Osteocyte (in vitro differentiated cells): ENCODE measurements at regions not wholly inside any gene's neighbourhood (a gene's known extent, or its start where the extent isn't known, plus 50 kb on each side); places are given as distances from the start of the nearest gene placed in this dataset.

Experiments used
- DNase-seq: peaks from one replicate; pipeline ENCODE4 v3.0.0; 2021; ENCODE audit warnings: mixed read lengths; ENCODE audit not compliant: unreplicated experiment; ENCODE audit errors: extremely low spot score
- H3K27ac Mint-ChIP-seq: one replicate; pipeline ENCODE4 v1.8.0; 2021; ENCODE audit warnings: mild to moderate bottlenecking, mixed read lengths; ENCODE audit not compliant: unreplicated experiment
- H3K27me3 Mint-ChIP-seq: one replicate; pipeline ENCODE4 v1.8.0; 2021; ENCODE audit warnings: mixed read lengths; ENCODE audit not compliant: unreplicated experiment
- H3K36me3 Mint-ChIP-seq: one replicate; pipeline ENCODE4 v1.8.0; 2021; ENCODE audit warnings: mixed read lengths; ENCODE audit not compliant: unreplicated experiment
- H3K4me1 Mint-ChIP-seq: one replicate; pipeline ENCODE4 v1.8.0; 2021; ENCODE audit warnings: mixed read lengths; ENCODE audit not compliant: unreplicated experiment
- H3K4me3 Mint-ChIP-seq: one replicate; pipeline ENCODE4 v1.8.0; 2021; ENCODE audit warnings: mild to moderate bottlenecking, moderate library complexity, mixed read lengths; ENCODE audit not compliant: unreplicated experiment
- H3K9me3 Mint-ChIP-seq: one replicate; pipeline ENCODE4 v1.8.0; 2021; ENCODE audit warnings: mixed read lengths; ENCODE audit not compliant: unreplicated experiment
- TF ChIP-seq, protein P1 (sequence below): fragments of 200-600 bp; sonication (generic); IDR thresholded peaks from 2 replicates; pipeline ENCODE4 v1.5.0; 2021; ENCODE audit warnings: antibody characterized with exemption, mild to moderate bottlenecking, moderate library complexity

DNA sequence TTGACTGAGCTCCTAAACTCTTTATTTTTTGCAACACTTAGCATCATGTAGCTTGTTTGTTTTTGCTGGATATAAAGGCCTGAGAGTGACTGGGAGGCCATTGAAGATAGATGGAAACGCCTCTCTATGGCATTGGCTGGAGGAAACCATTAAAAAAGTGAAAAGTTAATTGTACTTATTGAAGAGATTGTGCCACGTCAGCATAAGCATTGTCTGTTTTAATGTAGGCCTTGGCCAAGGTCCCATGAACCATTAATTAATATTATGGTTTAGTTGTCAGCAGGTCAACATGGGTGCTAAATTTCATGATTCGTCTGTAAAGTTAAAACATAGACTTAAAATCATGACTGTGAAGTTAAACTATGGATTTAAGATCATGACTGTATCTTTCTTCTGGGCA lies 178.6 kb downstream of the GATA3 start:
- peaks cover 10% of the 10 kb centered on the region for H3K9me3 Mint-ChIP-seq
- H3K4me1 Mint-ChIP-seq = no peaks in the 10 kb centered on the region
- DNase-seq = no peak
- no peaks in the 10 kb centered on the region for H3K36me3 Mint-ChIP-seq
- no peaks in the 10 kb centered on the region for H3K27me3 Mint-ChIP-seq
- H3K4me3 Mint-ChIP-seq = no peak overlapping the region
- TF ChIP-seq, protein P1, sequence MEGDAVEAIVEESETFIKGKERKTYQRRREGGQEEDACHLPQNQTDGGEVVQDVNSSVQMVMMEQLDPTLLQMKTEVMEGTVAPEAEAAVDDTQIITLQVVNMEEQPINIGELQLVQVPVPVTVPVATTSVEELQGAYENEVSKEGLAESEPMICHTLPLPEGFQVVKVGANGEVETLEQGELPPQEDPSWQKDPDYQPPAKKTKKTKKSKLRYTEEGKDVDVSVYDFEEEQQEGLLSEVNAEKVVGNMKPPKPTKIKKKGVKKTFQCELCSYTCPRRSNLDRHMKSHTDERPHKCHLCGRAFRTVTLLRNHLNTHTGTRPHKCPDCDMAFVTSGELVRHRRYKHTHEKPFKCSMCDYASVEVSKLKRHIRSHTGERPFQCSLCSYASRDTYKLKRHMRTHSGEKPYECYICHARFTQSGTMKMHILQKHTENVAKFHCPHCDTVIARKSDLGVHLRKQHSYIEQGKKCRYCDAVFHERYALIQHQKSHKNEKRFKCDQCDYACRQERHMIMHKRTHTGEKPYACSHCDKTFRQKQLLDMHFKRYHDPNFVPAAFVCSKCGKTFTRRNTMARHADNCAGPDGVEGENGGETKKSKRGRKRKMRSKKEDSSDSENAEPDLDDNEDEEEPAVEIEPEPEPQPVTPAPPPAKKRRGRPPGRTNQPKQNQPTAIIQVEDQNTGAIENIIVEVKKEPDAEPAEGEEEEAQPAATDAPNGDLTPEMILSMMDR = no peak
- no peak overlapping the region for H3K27ac Mint-ChIP-seq

DNA sequence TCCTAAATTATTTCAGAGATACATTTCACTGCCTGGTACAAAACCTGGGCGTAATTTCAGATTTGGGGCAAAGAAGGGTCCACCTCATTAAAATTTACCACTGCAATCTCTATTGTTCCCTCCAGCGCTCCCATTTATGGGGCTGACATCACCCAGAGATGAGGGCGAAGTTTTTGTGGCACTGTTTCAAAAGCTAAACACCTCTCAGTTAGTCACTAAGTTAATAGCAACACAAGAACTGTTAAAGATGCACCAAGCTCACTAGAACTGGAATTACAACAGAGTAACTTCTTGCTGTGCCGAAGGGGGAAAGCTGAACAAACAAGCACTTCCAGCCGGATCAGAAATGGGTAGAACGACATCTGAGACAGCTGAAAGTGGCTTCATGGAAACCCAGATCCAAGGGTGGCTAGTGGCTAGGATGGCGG lies 179.4 kb downstream of the GATA3 start:
- no peak for DNase-seq
- Mint-ChIP-seq H3K27me3 (no peaks in the 10 kb centered on the region), H3K36me3 (no peaks in the 10 kb centered on the region), H3K4me1 (no peaks in the 10 kb centered on the region), H3K27ac (no peak overlapping the region), H3K4me3 (no peak overlapping the region), H3K9me3 (peaks cover 10% of the 10 kb centered on the region)
- TF ChIP-seq, protein P1 = no peak

DNA sequence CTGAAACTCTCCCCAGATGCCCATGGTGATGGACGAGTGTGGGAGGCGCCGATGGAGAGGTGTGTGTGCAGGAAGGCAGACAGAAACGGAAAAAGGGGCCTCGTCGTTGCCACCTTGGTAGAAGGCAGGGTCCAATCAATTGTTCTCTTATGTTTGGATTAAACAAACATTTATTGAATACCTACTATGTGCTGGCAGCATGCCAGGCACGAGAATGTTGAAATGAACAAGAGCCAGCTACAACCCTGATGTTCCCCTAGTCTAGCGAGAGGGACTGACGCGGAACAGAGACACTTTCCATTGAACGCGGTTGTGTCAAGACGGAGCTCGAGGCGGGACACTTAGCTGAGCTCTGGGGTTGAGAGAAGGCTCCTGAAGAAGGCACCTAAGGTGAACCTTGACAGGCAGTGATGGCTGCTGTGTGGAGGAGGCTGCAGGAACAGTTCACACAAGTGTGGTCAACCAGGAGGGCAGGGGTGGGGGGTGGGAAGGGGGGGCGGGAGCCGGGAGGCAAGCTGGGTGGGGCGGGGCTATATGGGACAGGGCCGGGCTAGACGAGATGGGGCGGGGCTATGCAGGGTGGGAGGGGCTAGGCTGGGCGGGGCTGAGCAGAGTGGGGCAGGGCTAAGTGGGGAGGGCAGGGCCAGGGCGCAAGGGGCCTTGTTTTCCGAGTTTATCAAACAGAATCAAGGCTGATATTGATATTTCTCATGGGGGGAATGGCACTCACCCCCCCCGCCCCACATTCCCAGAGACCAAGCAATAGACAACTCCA lies 181.0 kb downstream of the GATA3 start:
- no peak overlapping the region for H3K27ac Mint-ChIP-seq
- H3K36me3 Mint-ChIP-seq = no peaks in the 10 kb centered on the region
- H3K4me1 Mint-ChIP-seq = no peaks in the 10 kb centered on the region
- TF ChIP-seq, protein P1 = no peak
- H3K27me3 Mint-ChIP-seq = no peaks in the 10 kb centered on the region
- no peak for DNase-seq
- no peak overlapping the region for H3K4me3 Mint-ChIP-seq
- peaks cover 10% of the 10 kb centered on the region for H3K9me3 Mint-ChIP-seq

DNA sequence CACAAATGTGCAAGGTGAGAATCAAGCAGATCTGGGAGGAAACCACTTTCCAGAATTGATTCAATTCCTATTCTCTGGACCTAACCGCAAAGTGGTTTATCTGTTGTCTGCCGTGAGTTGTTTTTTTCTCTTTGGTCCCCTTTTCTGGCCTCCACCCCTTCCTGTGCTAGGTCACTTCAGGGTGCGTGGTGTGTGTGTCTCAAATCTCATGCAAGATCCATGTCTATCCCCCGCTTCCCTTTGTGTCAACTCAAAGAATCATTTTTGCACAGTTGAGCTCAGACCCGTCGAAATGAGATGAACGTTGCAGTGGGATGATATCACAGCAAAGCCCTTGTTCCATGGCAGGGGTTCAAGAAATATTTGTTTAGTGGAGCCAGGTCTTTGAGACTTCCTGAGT lies 184.5 kb downstream of the GATA3 start:
- no peaks in the 10 kb centered on the region for H3K4me1 Mint-ChIP-seq
- no peak for DNase-seq
- H3K27ac Mint-ChIP-seq = no peak overlapping the region
- peaks cover 10% of the 10 kb centered on the region for H3K9me3 Mint-ChIP-seq
- H3K36me3 Mint-ChIP-seq = no peaks in the 10 kb centered on the region
- no peak overlapping the region for H3K4me3 Mint-ChIP-seq
- TF ChIP-seq, protein P1 = no peak
- no peaks in the 10 kb centered on the region for H3K27me3 Mint-ChIP-seq

DNA sequence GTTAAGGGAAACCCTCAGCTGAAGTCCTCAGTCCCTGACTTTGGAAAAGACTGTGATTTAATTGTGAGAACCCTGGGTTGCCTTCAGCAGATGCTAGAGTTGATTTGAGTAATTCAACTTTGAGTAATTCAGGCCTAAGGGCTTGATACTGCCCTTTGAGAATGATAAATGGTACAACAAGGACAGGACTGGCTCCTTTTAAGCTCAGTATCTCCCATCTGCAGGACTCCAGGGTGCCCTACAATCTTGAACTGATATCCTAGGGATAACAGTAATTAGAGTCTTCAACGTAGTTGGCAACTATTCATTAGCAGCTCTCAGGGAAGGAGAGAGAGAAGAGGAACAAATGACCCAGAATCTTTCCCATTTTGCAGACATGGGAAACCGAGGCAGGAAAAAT lies 186.4 kb downstream of the GATA3 start:
- no peaks in the 10 kb centered on the region for H3K27me3 Mint-ChIP-seq
- peaks cover 3% of the 10 kb centered on the region for H3K9me3 Mint-ChIP-seq

More for the DNA sequence above, 186.4 kb downstream of the GATA3 start:
- no peak overlapping the region for H3K4me3 Mint-ChIP-seq
- no peaks in the 10 kb centered on the region for H3K4me1 Mint-ChIP-seq
- TF ChIP-seq, protein P1 = no peak
- no peak overlapping the region for H3K27ac Mint-ChIP-seq
- H3K36me3 Mint-ChIP-seq = no peaks in the 10 kb centered on the region
- no peak for DNase-seq
